ENCODE measurements at regions not wholly inside any gene's neighbourhood (a gene's known extent, or its start where the extent isn't known, plus 50 kb on each side); places are given as distances from the start of the nearest gene placed in this dataset.

DNA sequence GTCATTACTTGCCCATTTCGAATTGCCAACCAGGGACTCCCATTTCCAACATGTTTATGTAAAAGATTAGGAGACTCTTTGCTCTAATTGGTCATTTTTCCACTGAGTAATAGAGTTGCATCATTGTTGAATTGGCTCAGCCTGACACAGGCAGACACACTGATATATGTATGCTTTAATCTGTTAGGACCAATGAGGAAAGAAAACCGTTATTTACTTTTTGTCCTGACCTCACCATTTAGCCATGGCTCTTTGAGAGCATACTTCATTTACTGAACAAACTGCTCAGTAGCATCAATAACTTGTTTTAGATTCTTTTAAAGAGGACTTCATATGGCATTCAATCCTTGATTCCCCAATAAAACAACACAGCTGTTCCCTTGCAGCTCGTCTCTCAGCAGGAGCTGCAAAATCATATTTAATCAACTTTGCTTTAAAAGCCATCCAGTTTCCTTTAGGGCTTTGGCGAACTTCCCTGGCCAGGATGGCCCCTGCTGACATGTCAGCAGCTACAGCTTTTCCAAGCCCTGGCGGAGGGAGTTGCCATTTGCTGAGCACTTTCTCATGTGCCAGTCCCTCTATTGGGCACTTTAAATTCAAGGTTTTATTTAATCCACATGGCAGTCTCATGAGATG lies 251.5 kb upstream of the TNC start:
- DNase-seq, result peak; percentile 64

DNA sequence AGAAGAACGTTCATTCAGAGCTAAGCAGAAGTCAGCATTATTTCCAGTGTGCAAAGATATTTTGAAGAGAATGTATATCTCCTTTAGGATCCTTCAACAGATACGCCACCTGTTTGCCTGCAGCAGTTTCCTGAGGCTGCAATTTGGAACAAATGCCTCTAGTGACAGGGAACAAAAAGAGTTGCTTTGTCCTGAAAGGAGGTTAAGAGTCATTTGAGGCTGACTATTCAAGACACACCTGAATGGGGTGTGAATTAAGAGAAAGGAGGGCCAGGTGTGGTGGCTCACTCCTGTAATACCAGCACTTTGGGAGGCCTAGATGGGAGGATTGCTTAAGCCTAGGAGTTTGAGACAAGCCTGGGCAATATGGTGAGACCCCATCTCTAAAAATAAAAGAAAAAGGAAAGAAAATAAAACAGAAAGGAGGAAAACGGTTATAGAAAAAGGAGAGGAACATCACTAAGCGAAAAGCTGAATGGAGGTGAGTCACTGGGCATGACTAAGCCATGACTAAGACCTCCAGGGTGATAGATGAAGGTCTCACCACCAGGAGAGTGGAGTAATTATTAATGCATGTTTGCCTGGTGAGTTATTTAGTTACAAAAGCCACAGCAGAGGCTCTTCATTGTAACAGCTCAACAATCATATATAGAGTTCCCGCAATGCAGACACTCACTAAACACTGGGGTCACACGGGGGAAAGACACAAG lies 255.2 kb upstream of the TNC start:
- DNase-seq, result no peak

GRCh38 chr9:115373710-115374045 lies 255.7 kb upstream of the TNC start:
- no peak for DNase-seq

DNA sequence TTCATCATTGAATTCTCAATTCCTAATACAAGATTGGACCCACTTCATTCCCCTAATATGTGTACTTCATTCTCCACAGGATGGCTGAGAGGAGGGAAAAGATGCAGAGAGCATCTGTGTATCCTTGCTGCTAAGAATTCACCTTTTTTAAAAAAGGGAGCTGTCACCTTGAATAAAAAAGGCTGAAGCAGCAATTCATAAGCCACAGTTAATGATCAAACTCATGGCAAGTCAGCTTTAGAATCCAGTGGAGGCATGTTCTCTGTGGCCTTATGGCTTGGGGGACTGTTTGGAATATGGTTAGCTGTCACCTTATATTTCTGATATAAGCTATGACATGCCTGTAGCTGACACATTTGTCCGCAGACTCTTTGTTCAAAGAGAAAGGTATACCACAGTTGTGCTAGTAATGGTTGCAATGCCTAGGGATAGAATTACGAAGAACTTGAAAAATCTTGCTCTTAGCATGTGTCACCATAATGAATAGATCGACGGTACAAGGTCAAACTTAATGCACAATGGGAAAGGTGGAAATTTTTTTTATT lies 256.8 kb upstream of the TNC start:
- no peak for DNase-seq

- DNase-seq, result no peak
Observed at GRCh38 chr9:115378241-115378640, 260.3 kb upstream of the TNC start.

DNA sequence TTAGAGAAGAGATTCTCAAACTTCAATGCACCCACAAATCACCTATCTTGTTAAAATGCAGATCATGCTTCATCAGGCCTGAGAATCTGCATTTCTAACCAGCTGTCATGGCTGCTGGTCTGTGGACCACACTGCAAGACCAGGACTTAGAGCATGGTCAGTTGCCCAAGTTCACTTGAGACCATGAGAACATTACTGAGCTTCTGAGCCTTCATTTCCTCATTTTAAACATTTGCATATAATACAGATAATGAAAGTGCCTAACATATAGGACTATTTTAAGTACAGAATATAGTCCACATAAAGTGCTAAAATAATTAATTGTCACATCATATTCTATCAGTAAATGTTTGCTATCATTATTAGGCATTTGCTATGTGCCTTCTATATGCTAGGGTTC lies 260.8 kb upstream of the TNC start:
- no peak for DNase-seq

GRCh38 chr9:115379719-115380118 lies 261.8 kb upstream of the TNC start:
- DNase-seq, result no peak

DNA sequence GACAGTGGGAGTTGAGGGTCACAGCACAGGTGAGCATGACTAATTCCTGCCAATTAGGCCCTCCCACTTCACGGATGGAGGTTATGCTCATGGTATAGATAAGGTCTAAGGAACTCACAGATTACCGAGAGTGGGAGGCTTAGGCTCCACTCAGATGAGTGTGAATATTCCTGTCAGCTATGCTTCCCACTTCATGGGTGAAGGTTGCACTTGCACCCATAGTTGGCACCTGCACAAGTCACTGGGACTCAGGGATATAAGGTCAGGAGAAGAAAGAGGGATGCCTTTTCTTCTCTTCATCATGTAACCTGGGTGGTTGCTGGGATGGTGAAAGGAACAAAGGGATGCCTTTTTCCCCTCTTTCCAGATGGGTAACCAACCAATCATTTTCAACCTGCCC lies 264.9 kb upstream of the TNC start:
- no peak for DNase-seq

DNA sequence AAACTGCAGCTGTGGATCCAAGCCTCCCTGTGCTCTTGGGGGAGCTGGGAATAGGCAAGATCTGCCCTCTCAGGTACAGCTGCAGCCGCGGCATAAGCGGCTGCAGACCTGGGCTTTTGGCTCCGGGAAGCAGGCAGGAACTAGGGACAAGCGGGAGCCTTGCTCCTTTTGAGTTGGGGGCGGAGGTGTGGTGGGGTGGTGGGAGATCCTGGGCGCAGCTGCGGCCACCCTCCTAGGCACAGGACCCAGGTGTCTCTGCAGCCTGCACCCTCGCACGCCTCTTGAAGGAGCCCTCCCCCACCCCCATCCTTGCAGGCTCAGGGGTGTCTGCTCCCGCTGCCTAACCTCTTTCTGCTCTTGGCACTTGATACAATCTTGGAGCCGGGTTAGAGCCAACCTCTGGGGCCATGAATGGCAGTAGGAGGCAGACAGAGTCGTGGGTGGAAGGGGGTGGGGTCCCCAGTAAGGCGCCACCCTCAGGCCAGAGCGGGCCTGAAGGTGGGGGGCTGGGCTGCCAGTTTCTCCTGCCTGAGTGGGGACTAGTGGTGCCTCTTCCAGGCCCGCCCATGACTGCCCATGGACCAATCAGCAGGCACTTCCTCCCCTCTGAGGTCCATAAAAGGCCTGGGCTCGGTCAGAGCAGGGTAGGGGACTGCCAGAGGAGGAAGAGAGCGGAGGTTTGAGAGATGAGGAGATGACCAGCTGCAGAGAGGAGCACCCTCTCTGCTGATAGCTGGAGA lies 267.6 kb upstream of the TNC start:
- DNase-seq, result no peak

GRCh38 chr9:115386963-115387770 lies 269.2 kb upstream of the TNC start:
- peak; percentile 51 for DNase-seq

DNA sequence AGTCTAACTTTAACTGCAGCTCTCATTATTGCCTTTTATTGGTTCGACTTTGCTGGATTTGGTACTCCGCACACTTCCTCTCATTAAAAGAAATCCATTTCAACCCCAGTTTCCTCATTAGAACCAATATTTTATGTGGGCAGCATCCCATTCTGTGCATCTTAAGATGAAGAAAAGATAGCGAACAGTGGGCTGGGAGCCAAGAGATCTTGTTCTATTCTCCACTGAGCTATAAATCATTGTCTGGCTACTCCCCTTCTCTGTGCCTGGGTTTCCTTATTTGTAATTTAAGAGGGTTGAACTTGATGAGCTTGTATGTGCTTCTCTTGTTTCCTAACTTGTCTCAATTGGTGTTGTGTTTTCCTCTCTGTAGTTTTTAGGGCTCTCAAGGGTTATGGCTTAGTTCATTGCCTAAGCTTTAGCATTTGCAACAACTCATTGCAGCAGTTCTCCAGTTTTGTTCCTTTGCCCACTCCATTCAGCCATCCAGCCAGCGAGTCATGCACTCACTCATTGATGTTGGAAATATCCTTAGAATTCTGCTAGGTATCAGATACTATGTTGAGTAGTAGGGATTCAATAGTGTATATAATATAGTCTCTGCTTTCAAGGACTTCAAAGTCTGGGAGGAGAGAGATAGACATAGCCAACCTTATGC lies 273.3 kb upstream of the TNC start:
- no peak for DNase-seq

DNA sequence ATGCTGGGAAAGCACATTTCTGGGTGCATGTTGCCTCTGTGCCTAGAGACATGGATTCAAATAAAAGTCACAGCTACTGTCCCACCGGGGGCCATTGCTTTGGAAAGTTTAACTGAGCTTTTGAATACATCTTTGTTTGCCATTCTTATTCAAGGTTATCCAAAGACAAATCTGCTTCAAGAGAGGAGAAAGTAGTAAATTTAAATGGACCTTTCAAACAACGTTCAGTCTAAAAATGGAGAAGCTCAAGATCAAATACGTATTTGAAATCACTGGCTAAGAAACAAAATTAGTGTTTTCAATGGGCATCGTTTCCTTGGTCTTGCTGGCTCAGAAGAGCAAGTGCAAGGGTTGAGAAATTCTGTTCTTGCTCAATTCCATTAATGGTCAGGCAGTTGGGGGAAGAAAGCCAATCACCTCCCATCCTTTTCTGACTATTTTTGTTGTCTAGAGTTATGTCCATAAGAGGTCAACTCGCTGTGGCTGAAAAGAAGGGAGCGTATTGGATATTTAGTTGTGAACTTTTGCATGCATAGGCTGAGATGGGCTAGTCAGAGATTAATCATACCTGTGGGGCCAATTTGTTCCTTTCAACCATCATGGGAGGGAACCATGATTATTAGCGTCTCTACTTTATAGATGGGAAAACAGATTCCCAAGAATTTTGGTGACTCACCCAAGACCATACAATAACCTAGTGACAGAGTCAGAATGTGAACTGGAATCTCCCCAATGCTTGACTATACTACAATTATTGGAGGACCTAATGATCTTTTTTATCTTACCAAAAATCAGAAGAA lies 276.2 kb upstream of the TNC start:
- DNase-seq, result no peak

GRCh38 chr9:115395511-115396021 lies 277.6 kb upstream of the TNC start:
- no peak for DNase-seq

GRCh38 chr9:115396071-115396529 lies 278.1 kb upstream of the TNC start:
- DNase-seq, result no peak

DNA sequence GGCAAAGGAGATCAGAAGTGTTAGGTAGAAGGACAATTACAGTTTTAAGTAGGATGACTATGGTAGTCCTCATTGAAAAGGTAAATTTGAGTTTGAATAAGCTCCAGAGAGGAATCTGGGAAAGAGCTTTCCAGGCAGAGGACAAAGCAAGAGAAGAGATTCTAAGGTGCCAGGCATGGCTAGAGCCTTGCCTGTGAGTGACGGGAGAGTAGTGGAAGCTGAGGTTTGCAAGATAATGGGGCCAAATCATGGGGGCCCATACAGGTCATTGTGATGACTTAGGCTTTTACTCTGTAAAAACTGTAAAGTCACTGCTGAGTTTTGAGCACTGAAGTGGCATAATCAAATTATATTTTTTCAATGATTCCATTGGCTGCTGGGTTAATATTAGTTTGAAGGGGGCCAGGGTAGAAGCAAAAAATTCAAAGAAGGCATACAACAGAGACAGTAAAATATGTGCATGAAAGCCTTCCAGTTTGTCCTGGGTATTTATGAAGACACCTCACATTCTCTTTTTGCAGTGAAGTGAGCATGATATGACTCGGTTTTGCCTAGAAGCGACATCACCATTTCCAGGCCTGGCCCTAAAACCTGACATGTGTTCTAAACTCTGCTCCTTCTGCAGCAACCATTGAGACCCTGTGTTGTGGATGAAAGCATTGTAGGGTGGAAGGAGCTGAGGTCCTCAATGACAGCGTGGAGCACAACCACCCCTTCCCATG lies 279.8 kb upstream of the TNC start:
- DNase-seq, result no peak

- DNase-seq, result no peak
Observed at GRCh38 chr9:115398313-115398650, 280.3 kb upstream of the TNC start.

- DNase-seq, result no peak
Observed at GRCh38 chr9:115398996-115399395, 281.0 kb upstream of the TNC start.

DNA sequence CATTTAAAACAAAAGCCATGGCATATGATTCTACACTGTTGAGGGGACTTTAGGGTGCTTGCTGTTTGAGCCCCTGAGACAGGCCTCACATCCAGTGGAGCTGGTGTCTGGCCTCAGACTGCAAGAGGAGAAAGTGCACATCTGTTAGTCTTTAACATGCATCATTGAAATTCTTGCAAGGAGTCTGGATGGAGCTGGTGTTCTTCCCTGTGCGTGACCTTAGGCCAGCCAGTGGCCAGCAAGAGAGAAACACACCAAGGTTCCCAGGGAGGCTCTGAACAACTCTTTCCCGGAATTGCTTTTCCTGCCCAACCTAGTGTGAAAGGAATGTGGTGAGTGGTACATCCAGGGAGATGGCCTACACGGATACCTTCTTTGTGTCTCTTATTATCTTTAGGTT lies 282.8 kb upstream of the TNC start:
- no peak for DNase-seq

DNA sequence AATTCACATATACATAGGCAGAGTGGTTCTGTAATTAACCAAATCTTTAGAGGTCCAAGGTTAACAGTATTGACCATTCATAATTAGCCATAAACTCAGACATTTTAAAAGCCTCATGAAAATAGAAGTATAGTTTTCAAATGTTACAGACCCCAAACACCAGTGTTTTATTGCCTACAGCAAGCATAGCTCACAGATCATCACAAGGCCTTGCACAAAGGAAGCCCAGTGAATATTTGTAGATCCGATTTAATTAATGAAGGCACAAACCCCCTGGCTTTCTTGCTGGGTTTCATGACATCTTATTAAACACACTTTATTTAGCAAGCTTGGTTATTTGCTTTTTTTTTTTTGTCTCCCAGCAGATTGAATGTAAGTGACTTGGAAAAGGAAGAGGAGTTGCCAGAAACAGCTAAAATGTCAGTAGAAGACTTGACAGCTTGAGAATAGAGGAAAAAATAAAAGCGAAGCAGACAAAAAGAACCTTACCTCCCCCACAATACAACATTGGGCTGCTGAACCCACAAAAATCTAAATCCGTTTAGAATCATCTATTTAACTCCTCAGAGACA lies 283.9 kb upstream of the TNC start:
- DNase-seq, result no peak

GRCh38 chr9:115403753-115404152 lies 285.8 kb upstream of the TNC start:
- no peak for DNase-seq
